Keratinocyte (primary cell): ENCODE measurements at regions not wholly inside any gene's neighbourhood (a gene's known extent, or its start where the extent isn't known, plus 50 kb on each side); places are given as distances from the start of the nearest gene placed in this dataset.

Experiments
- DNase-seq: peaks from one replicate; pipeline ENCODE4 v3.0.0-alpha.2; 2011; ENCODE audit warnings: low read depth, missing footprints, low spot score
- FAIRE-seq: peaks from 2 replicates; lab custom pipeline; 2011; peaks lifted over from hg19 to GRCh38; lab: Jason Lieb, UNC
- H2AFZ ChIP-seq: 2 replicates; pipeline ENCODE4 v1.6.0; 2012; ENCODE audit warnings: low read length, control low read depth, inconsistent platforms; ENCODE audit not compliant: control insufficient read depth
- H3K27ac ChIP-seq: 2 replicates; pipeline ENCODE4 v1.5.1; 2011; ENCODE audit warnings: low read length; ENCODE audit not compliant: control insufficient read depth, insufficient read depth
- H3K27me3 ChIP-seq: 3 replicates; pipeline ENCODE4 v1.6.0; 2011; ENCODE audit warnings: low read length; ENCODE audit not compliant: control insufficient read depth, insufficient read depth; ENCODE audit errors: extremely low read depth
- H3K36me3 ChIP-seq, 2 experiments: 2 replicates in 1 of 2; 3 replicates in 1 of 2; pipeline ENCODE4 v1.5.1; 2011; ENCODE audit warnings: low read length in 2 of 2, mild to moderate bottlenecking in 1 of 2; ENCODE audit not compliant: control insufficient read depth in 2 of 2, insufficient read depth in 2 of 2; ENCODE audit errors: extremely low read depth in 1 of 2
- H3K4me1 ChIP-seq: 3 replicates; pipeline ENCODE4 v1.5.1; 2011; ENCODE audit warnings: low read length; ENCODE audit not compliant: control insufficient read depth, insufficient read depth; ENCODE audit errors: extremely low read depth
- H3K4me2 ChIP-seq: 3 replicates; pipeline ENCODE4 v1.6.0; 2011; ENCODE audit warnings: low read depth, low read length; ENCODE audit not compliant: control insufficient read depth, insufficient read depth; ENCODE audit errors: extremely low read depth
- H3K4me3 ChIP-seq, 3 experiments: fragments of 200-600 bp in 1 of 3; sonication (generic) in 1 of 3; 2 replicates in 2 of 3; 3 replicates in 1 of 3; pipeline ENCODE4 v1.5.1; 2011 to 2016; ENCODE audit warnings: low read length in 3 of 3, mild to moderate bottlenecking in 3 of 3, control low read depth in 2 of 3, inconsistent platforms in 1 of 3, low read depth in 1 of 3, mixed read lengths in 1 of 3, mixed run types in 1 of 3, moderate library complexity in 1 of 3; ENCODE audit not compliant: control insufficient read depth in 2 of 3, insufficient read depth in 2 of 3; ENCODE audit errors: extremely low read depth in 1 of 3
- H3K79me2 ChIP-seq: 2 replicates; pipeline ENCODE4 v1.6.0; 2012; ENCODE audit warnings: low read length; ENCODE audit not compliant: control insufficient read depth, insufficient read depth
- H3K9ac ChIP-seq: 3 replicates; pipeline ENCODE4 v1.6.0; 2011; ENCODE audit warnings: low read length; ENCODE audit not compliant: control insufficient read depth, insufficient read depth; ENCODE audit errors: extremely low read depth
- H3K9me1 ChIP-seq: 3 replicates; pipeline ENCODE4 v1.6.0; 2011; ENCODE audit warnings: low read length; ENCODE audit not compliant: control insufficient read depth, insufficient read depth; ENCODE audit errors: extremely low read depth
- H3K9me3 ChIP-seq: 2 replicates; pipeline ENCODE4 v1.5.1; 2012; ENCODE audit warnings: low read depth, low read length; ENCODE audit not compliant: control insufficient read depth
- H4K20me1 ChIP-seq: 3 replicates; pipeline ENCODE4 v1.6.0; 2011; ENCODE audit warnings: low read length; ENCODE audit not compliant: control insufficient read depth, insufficient read depth; ENCODE audit errors: extremely low read depth
- EZH2 ChIP-seq: IDR thresholded peaks from one replicate; pipeline ENCODE4 v1.6.1; 2012; ENCODE audit warnings: inconsistent platforms, mild to moderate bottlenecking, low read length, moderate library complexity
- dilution Hi-C: fragments of 300-500 bp; cut with MboI; formaldehyde crosslinking; loops from one replicate; pipeline ENCODE4 v1.7.0; 2020; ENCODE audit warnings: low sequenced_read_pairs; ENCODE audit not compliant: extremely low pct_ligation_motif_present
- TF ChIP-seq, protein P1 (sequence below), 3 experiments: IDR thresholded peaks in 1 of 3; conservative IDR thresholded peaks in 1 of 3; optimal IDR thresholded peaks in 1 of 3; 2 replicates in 2 of 3; 3 replicates in 1 of 3; pipeline versions ENCODE3 to v1.5.1; 2011; ENCODE audit warnings: low read length in 3 of 3, mild to moderate bottlenecking in 3 of 3, moderate library complexity in 2 of 3, control low read depth in 1 of 3, inconsistent platforms in 1 of 3; ENCODE audit not compliant: insufficient read depth in 2 of 3; ENCODE audit errors: extremely low read depth in 1 of 3

DNA sequence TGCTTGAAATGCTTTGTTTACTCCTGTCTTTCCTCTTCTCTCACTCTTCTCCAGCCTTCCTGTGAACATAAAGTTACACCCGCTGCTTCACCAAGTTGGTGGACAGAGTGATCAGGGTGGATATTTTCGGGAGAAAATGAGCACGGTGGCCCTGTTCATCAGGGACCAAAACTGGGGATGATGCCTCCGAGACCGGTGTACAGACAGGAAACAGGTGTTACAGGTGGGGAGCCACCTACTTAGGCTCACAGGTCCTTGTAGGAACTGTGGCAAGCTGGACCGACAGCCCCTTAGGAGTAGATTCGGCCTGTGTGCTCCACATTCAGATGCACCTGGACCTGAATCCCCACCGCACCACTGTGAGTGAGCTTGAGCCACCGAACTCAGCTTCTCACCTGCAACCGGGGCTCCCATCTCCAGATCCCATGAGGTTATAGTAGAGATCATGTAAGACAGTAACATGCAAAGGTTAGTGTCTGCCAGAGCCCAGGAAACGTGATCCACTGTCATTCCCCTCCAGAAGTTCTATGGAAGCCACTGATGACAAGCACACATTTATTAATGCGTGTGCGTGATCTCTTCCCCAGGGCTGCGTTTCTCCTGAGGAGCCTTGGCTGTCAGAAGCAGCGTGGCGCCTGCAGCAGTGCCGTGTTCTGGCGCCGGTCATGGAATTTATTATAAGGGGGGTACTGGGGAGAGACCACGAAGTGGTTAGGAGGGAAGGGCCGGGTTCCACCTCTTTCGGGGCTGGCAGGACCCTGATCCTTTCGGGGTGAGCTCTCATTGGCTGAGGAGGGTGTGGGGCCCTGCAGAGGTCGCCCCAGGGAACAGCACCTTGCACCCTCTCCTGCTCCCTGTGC, 94.2 kb downstream of the ERMARD start:
- Histone ChIP-seq H3K9me3 (no peaks in the 10 kb centered on the region), H3K36me3 (no peaks in the 10 kb centered on the region), H3K27ac (no peak overlapping the region), H4K20me1 (no peaks in the 10 kb centered on the region), H3K4me2 (no peak overlapping the region), H3K27me3 (peaks cover 17% of the 10 kb centered on the region), H3K9me1 (no peaks in the 10 kb centered on the region), H2AFZ (no peak overlapping the region), H3K79me2 (no peaks in the 10 kb centered on the region), H3K9ac (no peak overlapping the region), H3K4me3 (no peak overlapping the region), H3K4me1 (no peaks in the 10 kb centered on the region)
- dilution Hi-C loops = loop anchor here (25.0 kb wide), 1 partner anchor 292 kb away; no protein-coding TSS in a partner anchor
- TF ChIP-seq, protein P1, sequence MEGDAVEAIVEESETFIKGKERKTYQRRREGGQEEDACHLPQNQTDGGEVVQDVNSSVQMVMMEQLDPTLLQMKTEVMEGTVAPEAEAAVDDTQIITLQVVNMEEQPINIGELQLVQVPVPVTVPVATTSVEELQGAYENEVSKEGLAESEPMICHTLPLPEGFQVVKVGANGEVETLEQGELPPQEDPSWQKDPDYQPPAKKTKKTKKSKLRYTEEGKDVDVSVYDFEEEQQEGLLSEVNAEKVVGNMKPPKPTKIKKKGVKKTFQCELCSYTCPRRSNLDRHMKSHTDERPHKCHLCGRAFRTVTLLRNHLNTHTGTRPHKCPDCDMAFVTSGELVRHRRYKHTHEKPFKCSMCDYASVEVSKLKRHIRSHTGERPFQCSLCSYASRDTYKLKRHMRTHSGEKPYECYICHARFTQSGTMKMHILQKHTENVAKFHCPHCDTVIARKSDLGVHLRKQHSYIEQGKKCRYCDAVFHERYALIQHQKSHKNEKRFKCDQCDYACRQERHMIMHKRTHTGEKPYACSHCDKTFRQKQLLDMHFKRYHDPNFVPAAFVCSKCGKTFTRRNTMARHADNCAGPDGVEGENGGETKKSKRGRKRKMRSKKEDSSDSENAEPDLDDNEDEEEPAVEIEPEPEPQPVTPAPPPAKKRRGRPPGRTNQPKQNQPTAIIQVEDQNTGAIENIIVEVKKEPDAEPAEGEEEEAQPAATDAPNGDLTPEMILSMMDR (optimal IDR thresholded peaks at IDR 0.05 in 1 of 3, IDR thresholded peaks at IDR 0.05 in 1 of 3, conservative IDR thresholded peaks at IDR 0.05 in 1 of 3; ENCODE audit: extremely low read depth in 1 of 3, insufficient read depth in 2 of 3, low read length in 3 of 3) = no peak
- TF ChIP-seq EZH2 = no peak
- FAIRE-seq = no peak
- DNase-seq = no peak

DNA sequence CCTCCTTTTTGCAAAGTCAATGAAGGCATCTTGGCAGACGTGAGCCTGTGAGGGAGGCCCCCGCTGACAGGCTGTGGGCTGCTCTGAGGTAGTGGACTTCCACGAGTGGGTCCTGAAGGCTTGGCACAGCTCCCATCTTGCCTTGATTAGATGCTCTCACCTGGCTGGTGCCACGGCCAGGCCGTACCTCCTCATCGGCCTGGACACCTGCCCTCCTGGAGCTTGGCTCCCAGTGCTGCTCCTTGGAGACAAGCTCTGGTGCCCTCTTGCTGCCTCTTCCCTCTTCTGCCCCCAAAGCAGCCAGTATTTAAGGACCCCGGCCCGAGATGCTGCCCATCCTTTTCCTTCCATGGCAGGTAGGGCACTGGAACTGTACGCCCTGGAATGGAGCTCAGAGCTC, 93.5 kb downstream of the ERMARD start:
- DNase-seq (no peak), FAIRE-seq (no peak)
- H3K79me2 ChIP-seq = no peaks in the 10 kb centered on the region
- no peaks in the 10 kb centered on the region for H3K9me1 ChIP-seq
- H3K27ac ChIP-seq = no peak overlapping the region
- H4K20me1 ChIP-seq = no peaks in the 10 kb centered on the region
- H3K9me3 ChIP-seq = no peaks in the 10 kb centered on the region
- peaks cover 17% of the 10 kb centered on the region for H3K27me3 ChIP-seq
- H3K4me2 ChIP-seq = no peak overlapping the region
- no peaks in the 10 kb centered on the region for H3K36me3 ChIP-seq
- H2AFZ ChIP-seq = no peak overlapping the region
- H3K4me1 ChIP-seq = no peaks in the 10 kb centered on the region
- dilution Hi-C loops = loop anchor here (25.0 kb wide), 1 partner anchor 292 kb away; no protein-coding TSS in a partner anchor
- TF ChIP-seq EZH2 = no peak
- TF ChIP-seq, protein P1 (optimal IDR thresholded peaks at IDR 0.05 in 1 of 3, IDR thresholded peaks at IDR 0.05 in 1 of 3, conservative IDR thresholded peaks at IDR 0.05 in 1 of 3; ENCODE audit: extremely low read depth in 1 of 3, insufficient read depth in 2 of 3, low read length in 3 of 3) = no peak
- no peak overlapping the region for H3K4me3 ChIP-seq
- H3K9ac ChIP-seq = no peak overlapping the region
